GM21423 (cell line): ENCODE measurements at regions not wholly inside any gene's neighbourhood (a gene's known extent, or its start where the extent isn't known, plus 50 kb on each side); places are given as distances from the start of the nearest gene placed in this dataset.

ENCODE experiments used
- ATAC-seq: cut with Tn5 transposase; IDR thresholded peaks from one replicate; pipeline ENCODE4 v1.9.1; 2021; ENCODE audit warnings: mild to moderate bottlenecking, moderate library complexity; ENCODE audit not compliant: unreplicated experiment

GRCh38 chr2:76584474-76584873 lies 873.8 kb upstream of the GCFC2 start:
- ATAC-seq, result no peak

- ATAC-seq, result no peak
Observed at GRCh38 chr2:76579911-76580310, 869.2 kb upstream of the GCFC2 start.

GRCh38 chr2:76572981-76573380 lies 862.3 kb upstream of the GCFC2 start:
- ATAC-seq, result no peak

GRCh38 chr2:76569819-76570218 lies 859.1 kb upstream of the GCFC2 start:
- ATAC-seq, result no peak

GRCh38 chr2:76567478-76567877 lies 856.8 kb upstream of the GCFC2 start:
- no peak for ATAC-seq

GRCh38 chr2:76564734-76565133 lies 854.0 kb upstream of the GCFC2 start:
- ATAC-seq, result no peak

- no peak for ATAC-seq
Observed at GRCh38 chr2:76563730-76564129, 853.0 kb upstream of the GCFC2 start.

GRCh38 chr2:76558157-76558556 lies 847.4 kb upstream of the GCFC2 start:
- no peak for ATAC-seq

GRCh38 chr2:76556018-76556417 lies 845.3 kb upstream of the GCFC2 start:
- no peak for ATAC-seq

GRCh38 chr2:76546207-76546606 lies 835.5 kb upstream of the GCFC2 start:
- no peak for ATAC-seq

- ATAC-seq, result no peak
Observed at GRCh38 chr2:76544901-76545300, 834.2 kb upstream of the GCFC2 start.

GRCh38 chr2:76517574-76517909 lies 806.8 kb upstream of the GCFC2 start:
- ATAC-seq, result no peak

- no peak for ATAC-seq
Observed at GRCh38 chr2:76516861-76517573, 806.3 kb upstream of the GCFC2 start.

- no peak for ATAC-seq
Observed at GRCh38 chr2:76512201-76512820, 801.6 kb upstream of the GCFC2 start.

GRCh38 chr2:76506538-76506937 lies 795.8 kb upstream of the GCFC2 start:
- no peak for ATAC-seq

- ATAC-seq, result no peak
Observed at GRCh38 chr2:76501641-76502040, 790.9 kb upstream of the GCFC2 start.

- ATAC-seq, result no peak
Observed at GRCh38 chr2:76498360-76498759, 787.6 kb upstream of the GCFC2 start.

- ATAC-seq, result no peak
Observed at GRCh38 chr2:76491503-76491902, 780.8 kb upstream of the GCFC2 start.

- no peak for ATAC-seq
Observed at GRCh38 chr2:76478266-76479035, 767.7 kb upstream of the GCFC2 start.

GRCh38 chr2:76472946-76473345 lies 762.2 kb upstream of the GCFC2 start:
- no peak for ATAC-seq

- ATAC-seq, result no peak
Observed at GRCh38 chr2:76469066-76469465, 758.4 kb upstream of the GCFC2 start.

GRCh38 chr2:76467326-76467725 lies 756.6 kb upstream of the GCFC2 start:
- no peak for ATAC-seq
